H9 (cell line): ENCODE measurements at regions not wholly inside any gene's neighbourhood (a gene's known extent, or its start where the extent isn't known, plus 50 kb on each side); places are given as distances from the start of the nearest gene placed in this dataset.

Experiments used
- DNase-seq: peaks from one replicate; pipeline ENCODE4 v3.0.0-alpha.2; 2017
- H2AFZ ChIP-seq: one replicate; pipeline ENCODE4 v1.6.1; 2013; ENCODE audit warnings: mild to moderate bottlenecking, low read length, control low read depth, moderate library complexity
- H2AK5ac ChIP-seq: 2 replicates; pipeline ENCODE4 v1.6.1; 2013; ENCODE audit warnings: low read length, control low read depth, mixed read lengths; ENCODE audit not compliant: insufficient read length
- H2BK120ac ChIP-seq: one replicate; pipeline ENCODE4 v1.6.1; 2013; ENCODE audit warnings: low read depth, mild to moderate bottlenecking, low read length, control low read depth, inconsistent platforms; ENCODE audit not compliant: poor library complexity, severe bottlenecking
- H2BK12ac ChIP-seq: 2 replicates; pipeline ENCODE4 v1.6.1; 2013; ENCODE audit warnings: low read length, control low read depth, mixed read lengths, low read depth; ENCODE audit not compliant: insufficient read length
- H2BK15ac ChIP-seq: 2 replicates; pipeline ENCODE4 v1.6.1; 2013; ENCODE audit warnings: low read depth, low read length, control low read depth
- H2BK20ac ChIP-seq: one replicate; pipeline ENCODE4 v1.6.1; 2013; ENCODE audit warnings: low read depth, mild to moderate bottlenecking, low read length, control low read depth, inconsistent platforms; ENCODE audit not compliant: poor library complexity, severe bottlenecking
- H2BK5ac ChIP-seq: 2 replicates; pipeline ENCODE4 v1.6.1; 2013; ENCODE audit warnings: low read length, control low read depth, mixed read lengths; ENCODE audit not compliant: insufficient read length
- H3K14ac ChIP-seq: 2 replicates; pipeline ENCODE4 v1.6.1; 2013; ENCODE audit warnings: low read length, control low read depth; ENCODE audit not compliant: insufficient read depth
- H3K18ac ChIP-seq: 2 replicates; pipeline ENCODE4 v1.6.1; 2013; ENCODE audit warnings: low read depth, mild to moderate bottlenecking, mixed read lengths, low read length, control low read depth; ENCODE audit not compliant: insufficient read length
- H3K23ac ChIP-seq: 2 replicates; pipeline ENCODE4 v1.6.1; 2013; ENCODE audit warnings: low read length, control low read depth, mixed read lengths, low read depth; ENCODE audit not compliant: insufficient read length
- H3K23me2 ChIP-seq: 2 replicates; pipeline ENCODE4 v1.6.1; 2013; ENCODE audit warnings: low read depth, mild to moderate bottlenecking, mixed read lengths, low read length, control low read depth; ENCODE audit not compliant: insufficient read length, poor library complexity, severe bottlenecking
- H3K27ac ChIP-seq: 2 replicates; pipeline ENCODE4 v1.5.1; 2013; ENCODE audit warnings: low read length, control low read depth, mixed read lengths, low read depth; ENCODE audit not compliant: insufficient read length
- H3K27me3 ChIP-seq: 2 replicates; pipeline ENCODE4 v1.6.1; 2013; ENCODE audit warnings: low read length, control low read depth, inconsistent platforms; ENCODE audit not compliant: insufficient read depth
- H3K4ac ChIP-seq: 2 replicates; pipeline ENCODE4 v1.6.1; 2013; ENCODE audit warnings: low read depth, mild to moderate bottlenecking, control low read depth, inconsistent platforms, low read length, moderate library complexity
- H3K4me1 ChIP-seq: 2 replicates; pipeline ENCODE4 v1.6.1; 2013; ENCODE audit warnings: low read length, control low read depth, inconsistent platforms; ENCODE audit not compliant: insufficient read depth
- H3K4me2 ChIP-seq: 2 replicates; pipeline ENCODE4 v1.6.1; 2013; ENCODE audit warnings: low read length, control low read depth, mixed read lengths; ENCODE audit not compliant: insufficient read length, insufficient read depth
- H3K56ac ChIP-seq: 2 replicates; pipeline ENCODE4 v1.6.1; 2013; ENCODE audit warnings: low read depth, mild to moderate bottlenecking, mixed read lengths, low read length, control low read depth; ENCODE audit not compliant: insufficient read length
- H3K79me1 ChIP-seq: 2 replicates; pipeline ENCODE4 v1.6.1; 2013; ENCODE audit warnings: low read depth, mild to moderate bottlenecking, moderate library complexity, low read length, control low read depth, inconsistent platforms; ENCODE audit not compliant: insufficient read depth, poor library complexity, severe bottlenecking
- H3K79me2 ChIP-seq: 2 replicates; pipeline ENCODE4 v1.6.1; 2013; ENCODE audit warnings: low read length, control low read depth, inconsistent platforms; ENCODE audit not compliant: insufficient read depth
- H3K9ac ChIP-seq: 2 replicates; pipeline ENCODE4 v1.6.1; 2013; ENCODE audit warnings: low read length, control low read depth, mixed read lengths; ENCODE audit not compliant: insufficient read length; ENCODE audit errors: extremely low read depth
- H3K9me3 ChIP-seq: one replicate; pipeline ENCODE4 v1.6.1; 2013; ENCODE audit warnings: low read depth, low read length, inconsistent platforms; ENCODE audit not compliant: control insufficient read depth
- H3T11ph ChIP-seq: one replicate; pipeline ENCODE4 v1.6.1; 2013; ENCODE audit warnings: mild to moderate bottlenecking, low read length, control low read depth, inconsistent platforms
- H4K20me1 ChIP-seq: one replicate; pipeline ENCODE4 v1.6.1; 2013; ENCODE audit not compliant: control insufficient read depth, insufficient read length, insufficient read depth
- H4K5ac ChIP-seq: 2 replicates; pipeline ENCODE4 v1.6.1; 2013; ENCODE audit warnings: low read depth, mild to moderate bottlenecking, mixed read lengths, low read length, control low read depth; ENCODE audit not compliant: insufficient read length
- H4K8ac ChIP-seq: replicated peaks from 2 replicates; pipeline ENCODE4 v1.6.1; 2013; ENCODE audit warnings: low read length, control low read depth, mixed read lengths, low read depth; ENCODE audit not compliant: insufficient read length
- H4K91ac ChIP-seq: 2 replicates; pipeline ENCODE4 v1.6.1; 2013; ENCODE audit warnings: low read depth, mild to moderate bottlenecking, moderate library complexity, mixed read lengths, low read length, control low read depth; ENCODE audit not compliant: insufficient read length
- H3K27ac Mint-ChIP-seq, 3 experiments: 2 replicates in 2 of 3; 3 replicates in 1 of 3; pipeline ENCODE4 v1.8.0; 2020 to 2021; ENCODE audit warnings: mixed read lengths in 3 of 3, mild to moderate bottlenecking in 1 of 3, moderate library complexity in 1 of 3
- H3K27me3 Mint-ChIP-seq: 2 replicates; pipeline ENCODE4 v1.8.0; 2021; ENCODE audit warnings: low read depth, mild to moderate bottlenecking, moderate library complexity, mixed read lengths
- H3K36me3 Mint-ChIP-seq, 3 experiments: 2 replicates in 2 of 3; 3 replicates in 1 of 3; pipeline ENCODE4 v1.8.0; 2020 to 2021; ENCODE audit warnings: low read depth in 3 of 3, mixed read lengths in 3 of 3; ENCODE audit not compliant: insufficient read depth in 1 of 3
- H3K4me1 Mint-ChIP-seq, 2 experiments: 2 replicates each; pipeline ENCODE4 v1.8.0; 2020; ENCODE audit warnings: mixed read lengths in 2 of 2
- H3K4me3 Mint-ChIP-seq, 2 experiments: 2 replicates in 1 of 2; 3 replicates in 1 of 2; pipeline ENCODE4 v1.8.0; 2020 to 2021; ENCODE audit warnings: mild to moderate bottlenecking in 2 of 2, mixed read lengths in 2 of 2, moderate library complexity in 1 of 2
- H3K9me3 Mint-ChIP-seq, 2 experiments: 2 replicates in 1 of 2; 3 replicates in 1 of 2; pipeline ENCODE4 v1.8.0; 2020; ENCODE audit warnings: mild to moderate bottlenecking in 2 of 2, mixed read lengths in 2 of 2, moderate library complexity in 1 of 2
- CTCF ChIP-seq: fragments of 200-600 bp; sonication (generic); conservative IDR thresholded peaks from 3 replicates; pipeline ENCODE4 v1.8.0; 2021; ENCODE audit warnings: antibody characterized with exemption, mild to moderate bottlenecking
- WGBS: extraction: QIAGEN DNeasy Blood & Tissue Kit; methylation state at CpG from one replicate; pipeline ENCODE4 v1.1.7; 2013; ENCODE audit warnings: missing lambda C conversion rate, low lambda C conversion rate, mixed read lengths; ENCODE audit not compliant: insufficient read length; ENCODE audit errors: extremely low coverage; 5-methylcytosine and 5-hydroxymethylcytosine counted together

GRCh38 chr5:121725450-121725849 lies 126.2 kb upstream of the FTMT start:
- Histone ChIP-seq H2BK20ac (no peak overlapping the region), H2BK12ac (no peak overlapping the region), H3K4me1 (no peaks in the 10 kb centered on the region), H3K4me2 (no peak overlapping the region), H3K27ac (no peak overlapping the region), H2AK5ac (no peak overlapping the region), H4K5ac (no peak overlapping the region), H3K23ac (no peak overlapping the region), H3T11ph (no peak overlapping the region), H3K23me2 (no peaks in the 10 kb centered on the region), H3K79me2 (no peaks in the 10 kb centered on the region), H3K9me3 (no peaks in the 10 kb centered on the region), H3K27me3 (no peaks in the 10 kb centered on the region), H2BK15ac (no peak overlapping the region), H3K79me1 (no peaks in the 10 kb centered on the region), H3K56ac (no peak overlapping the region), H3K4ac (no peak overlapping the region), H2AFZ (no peak overlapping the region), H3K18ac (no peak overlapping the region), H4K91ac (no peak overlapping the region), H2BK120ac (no peak overlapping the region), H3K14ac (no peak overlapping the region), H4K8ac (no peak overlapping the region), H3K9ac (no peak overlapping the region), H2BK5ac (no peak overlapping the region), H4K20me1 (no peaks in the 10 kb centered on the region)
- DNase-seq = no peak
- no CpG with 5 or more reads among the region's 1 CpG for WGBS
- TF ChIP-seq CTCF = no peak
- peaks cover 1 to 3% of the 10 kb centered on the region in 2 experiments; a peak in 4 of 5 replicates for H3K9me3 Mint-ChIP-seq
- H3K36me3 Mint-ChIP-seq = no peaks in the 10 kb centered on the region
- H3K4me3 Mint-ChIP-seq = no peak overlapping the region
- H3K27ac Mint-ChIP-seq = no peak overlapping the region
- H3K27me3 Mint-ChIP-seq = no peaks in the 10 kb centered on the region; the same call in 1 of the 2 replicates
- H3K4me1 Mint-ChIP-seq = no peaks in the 10 kb centered on the region; a peak in 1 of 4 replicates
